ENCODE measurements at regions not wholly inside any gene's neighbourhood (a gene's known extent, or its start where the extent isn't known, plus 50 kb on each side); places are given as distances from the start of the nearest gene placed in this dataset.

DNA sequence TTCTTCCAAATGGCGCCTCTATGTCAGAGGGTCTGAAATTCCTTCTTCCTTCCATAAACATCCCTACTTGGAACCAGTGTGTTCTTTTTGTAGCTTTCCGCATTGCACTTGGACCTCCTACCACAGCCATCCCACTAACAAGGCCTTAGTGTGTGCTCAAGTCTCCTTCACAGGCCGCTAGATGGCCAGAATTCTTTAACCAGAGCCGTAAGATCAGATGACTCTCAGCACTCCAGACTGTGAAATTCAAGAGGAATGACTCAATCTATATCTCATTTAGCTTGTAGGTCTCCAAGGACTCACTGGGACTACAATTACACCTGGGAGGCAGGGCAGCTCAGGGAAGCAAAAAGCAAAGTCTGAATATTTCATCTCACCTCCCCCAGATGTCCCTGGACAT is 298.9 kb downstream of the EIPR1 start:
- no peaks in the 10 kb centered on the region for H3K9me3 ChIP-seq (ENCODE audit: control insufficient read depth, insufficient read depth, low read length)
- peaks cover 2 to 3% of the 10 kb centered on the region in 2 donors for H3K9me3 Mint-ChIP-seq
- ATAC-seq (no peak), DNase-seq (no peak)
- intact Hi-C loops (cut with micrococcal nuclease): no loop called here
- 89% methylated on average over 4 of the region's 4 CpGs for WGBS (ENCODE audit: insufficient coverage)
- TF ChIP-seq, protein P1, sequence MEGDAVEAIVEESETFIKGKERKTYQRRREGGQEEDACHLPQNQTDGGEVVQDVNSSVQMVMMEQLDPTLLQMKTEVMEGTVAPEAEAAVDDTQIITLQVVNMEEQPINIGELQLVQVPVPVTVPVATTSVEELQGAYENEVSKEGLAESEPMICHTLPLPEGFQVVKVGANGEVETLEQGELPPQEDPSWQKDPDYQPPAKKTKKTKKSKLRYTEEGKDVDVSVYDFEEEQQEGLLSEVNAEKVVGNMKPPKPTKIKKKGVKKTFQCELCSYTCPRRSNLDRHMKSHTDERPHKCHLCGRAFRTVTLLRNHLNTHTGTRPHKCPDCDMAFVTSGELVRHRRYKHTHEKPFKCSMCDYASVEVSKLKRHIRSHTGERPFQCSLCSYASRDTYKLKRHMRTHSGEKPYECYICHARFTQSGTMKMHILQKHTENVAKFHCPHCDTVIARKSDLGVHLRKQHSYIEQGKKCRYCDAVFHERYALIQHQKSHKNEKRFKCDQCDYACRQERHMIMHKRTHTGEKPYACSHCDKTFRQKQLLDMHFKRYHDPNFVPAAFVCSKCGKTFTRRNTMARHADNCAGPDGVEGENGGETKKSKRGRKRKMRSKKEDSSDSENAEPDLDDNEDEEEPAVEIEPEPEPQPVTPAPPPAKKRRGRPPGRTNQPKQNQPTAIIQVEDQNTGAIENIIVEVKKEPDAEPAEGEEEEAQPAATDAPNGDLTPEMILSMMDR (IDR thresholded peaks at IDR 0.05): no peak
- no peak overlapping the region for H3K4me3 Mint-ChIP-seq
- H3K36me3 Mint-ChIP-seq: no peaks in the 10 kb centered on the region
- no peak overlapping the region for H3K27ac ChIP-seq (ENCODE audit: low read length)
- H3K27me3 Mint-ChIP-seq (ENCODE audit: low read depth in 2 of 2): peaks cover 11 to 27% of the 10 kb centered on the region in 2 donors
- H3K4me1 Mint-ChIP-seq: no peaks in the 10 kb centered on the region
- no peaks in the 10 kb centered on the region for H3K36me3 ChIP-seq (ENCODE audit: control insufficient read depth, insufficient read depth, low read length)
- H3K27me3 ChIP-seq (ENCODE audit: control insufficient read depth, insufficient read depth, low read length): peaks cover 2% of the 10 kb centered on the region
- no peak overlapping the region for H3K27ac Mint-ChIP-seq
- H3K4me3 ChIP-seq (ENCODE audit: low read length): no peak overlapping the region
- no peaks in the 10 kb centered on the region for H3K4me1 ChIP-seq (ENCODE audit: control insufficient read depth, insufficient read depth, low read length)

DNA sequence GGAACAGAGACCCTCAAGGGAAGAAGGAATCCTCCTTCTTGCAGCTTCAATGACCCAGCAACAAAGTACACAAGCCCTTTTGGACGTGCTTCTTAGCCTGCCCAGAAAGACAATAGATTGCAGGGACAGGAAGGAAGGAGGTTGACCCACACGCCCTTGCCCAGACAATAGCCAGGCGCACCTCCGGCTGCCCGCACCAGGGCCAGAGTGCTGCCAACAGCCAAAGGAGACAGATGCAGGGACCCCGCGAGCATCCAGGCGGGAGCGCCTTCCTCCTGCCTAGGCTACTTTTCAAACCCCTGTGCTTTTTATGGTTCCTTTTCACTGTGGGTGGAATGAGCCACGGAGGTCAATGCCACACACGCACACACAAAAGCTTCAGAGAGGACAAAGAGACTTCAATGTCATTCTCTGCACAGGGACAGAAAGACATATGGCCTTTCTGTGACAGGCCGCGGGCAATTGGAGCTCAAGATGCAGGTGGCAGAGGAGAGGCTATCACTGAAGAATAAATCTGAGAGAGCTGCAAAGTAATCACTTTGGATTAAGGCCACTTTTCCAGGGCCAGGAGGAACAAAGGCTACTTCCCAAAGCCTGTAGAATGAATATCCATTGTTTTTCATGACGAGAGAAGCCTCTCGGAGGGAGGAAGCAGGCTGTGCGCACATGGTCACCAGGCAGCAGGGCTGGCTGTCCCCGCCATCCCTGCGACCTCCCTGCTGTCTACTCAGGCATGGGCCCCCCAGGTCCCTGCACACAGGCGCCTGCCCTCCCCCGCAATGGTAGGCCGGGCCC is 300.6 kb downstream of the EIPR1 start:
- TF ChIP-seq, protein P1 (IDR thresholded peaks at IDR 0.05): no peak
- H3K27ac ChIP-seq (ENCODE audit: low read length): no peak overlapping the region
- H3K9me3 ChIP-seq (ENCODE audit: control insufficient read depth, insufficient read depth, low read length): no peaks in the 10 kb centered on the region
- Mint-ChIP-seq H3K4me1 (no peaks in the 10 kb centered on the region), H3K9me3 (no peaks in the 10 kb centered on the region), H3K36me3 (no peaks in the 10 kb centered on the region), H3K27ac (no peak overlapping the region), H3K4me3 (no peak overlapping the region), H3K27me3 (ENCODE audit: low read depth in 2 of 2) (peaks cover 3 to 21% of the 10 kb centered on the region in 2 donors)
- intact Hi-C loops (cut with micrococcal nuclease): no loop called here
- no peak overlapping the region for H3K4me3 ChIP-seq (ENCODE audit: low read length)
- no peaks in the 10 kb centered on the region for H3K4me1 ChIP-seq (ENCODE audit: control insufficient read depth, insufficient read depth, low read length)
- no peaks in the 10 kb centered on the region for H3K27me3 ChIP-seq (ENCODE audit: control insufficient read depth, insufficient read depth, low read length)
- 76% methylated on average over 21 of the region's 21 CpGs for WGBS (ENCODE audit: insufficient coverage)
- H3K36me3 ChIP-seq (ENCODE audit: control insufficient read depth, insufficient read depth, low read length): no peaks in the 10 kb centered on the region
- no peak for ATAC-seq
- no peak for DNase-seq

DNA sequence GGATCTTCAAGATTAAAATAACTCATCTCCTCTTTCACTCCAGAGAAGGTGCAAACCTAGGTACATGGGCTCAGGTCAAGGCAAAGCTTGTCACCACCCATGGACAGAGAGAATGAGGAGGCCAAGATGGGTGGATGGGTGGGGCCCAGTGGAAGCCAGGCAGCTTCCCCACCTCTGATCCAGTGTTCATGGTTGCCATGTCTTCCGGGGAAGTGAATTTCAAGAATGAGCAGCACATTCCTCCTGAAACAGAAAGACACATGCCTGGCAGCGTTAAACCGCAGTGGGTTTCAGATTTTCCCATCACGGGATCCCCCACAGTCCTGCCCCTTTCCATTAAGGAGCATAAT is 301.7 kb downstream of the EIPR1 start:
- no peaks in the 10 kb centered on the region for H3K27me3 ChIP-seq (ENCODE audit: control insufficient read depth, insufficient read depth, low read length)
- WGBS (ENCODE audit: insufficient coverage): 92% methylated on average over 4 of the region's 4 CpGs
- no peaks in the 10 kb centered on the region for H3K36me3 ChIP-seq (ENCODE audit: control insufficient read depth, insufficient read depth, low read length)
- Mint-ChIP-seq H3K9me3 (no peaks in the 10 kb centered on the region), H3K27ac (no peak overlapping the region), H3K4me1 (no peaks in the 10 kb centered on the region), H3K27me3 (ENCODE audit: low read depth in 2 of 2) (peaks cover 3 to 10% of the 10 kb centered on the region in 2 donors), H3K36me3 (no peaks in the 10 kb centered on the region), H3K4me3 (no peak overlapping the region)
- intact Hi-C loops (cut with micrococcal nuclease): no loop called here
- no peaks in the 10 kb centered on the region for H3K4me1 ChIP-seq (ENCODE audit: control insufficient read depth, insufficient read depth, low read length)
- DNase-seq (no peak), ATAC-seq (no peak)
- TF ChIP-seq, protein P1 (IDR thresholded peaks at IDR 0.05): no peak
- H3K9me3 ChIP-seq (ENCODE audit: control insufficient read depth, insufficient read depth, low read length): no peaks in the 10 kb centered on the region
- no peak overlapping the region for H3K4me3 ChIP-seq (ENCODE audit: low read length)
- no peak overlapping the region for H3K27ac ChIP-seq (ENCODE audit: low read length)
